ENCODE measurements at regions not wholly inside any gene's neighbourhood (a gene's known extent, or its start where the extent isn't known, plus 50 kb on each side); places are given as distances from the start of the nearest gene placed in this dataset.

DNA sequence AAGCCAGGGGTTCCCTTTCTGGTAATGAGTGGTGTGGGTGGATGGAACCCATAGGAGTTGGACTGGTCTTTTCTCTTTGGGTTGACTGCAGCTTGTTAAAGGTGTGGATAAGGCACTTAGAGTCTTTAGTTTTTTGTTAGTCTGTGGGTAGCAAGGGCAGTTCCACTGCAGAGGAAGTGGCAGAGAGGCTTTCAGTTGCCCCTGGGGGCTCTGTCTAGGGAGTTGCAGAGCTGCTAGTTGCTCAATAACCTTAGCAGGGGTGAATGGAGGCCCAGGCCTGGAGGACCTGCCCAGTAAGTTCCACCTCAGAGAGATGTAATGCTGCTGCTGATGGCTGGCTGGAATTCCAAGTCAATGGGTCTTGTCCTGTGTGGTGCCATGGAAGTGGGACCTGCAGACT lies 282.6 kb upstream of the NDST4 start:
- no peak for DNase-seq (ENCODE audit: low spot score)
- ATAC-seq = no peak
- in situ Hi-C loops (cut with HindIII; ENCODE audit: extremely low pct_ligation_motif_present, low pct_unique_long_range_greater_than_20kb) = no loop called here
- Histone ChIP-seq H3K4me3 (replicated peaks in 1 of 3; ENCODE audit: insufficient read depth in 1 of 3, low read depth in 2 of 3, low read length in 3 of 3) (no peak overlapping the region), H3K4me1 (ENCODE audit: insufficient read depth, low read length) (no peaks in the 10 kb centered on the region), H2AFZ (ENCODE audit: low read length) (no peak overlapping the region), H3K36me3 (replicated peaks in 1 of 2; ENCODE audit: control insufficient read depth in 1 of 2, insufficient read depth in 2 of 2, low read length in 2 of 2) (no peaks in the 10 kb centered on the region), H3K79me2 (ENCODE audit: insufficient read depth, low read length) (no peaks in the 10 kb centered on the region), H4K20me1 (ENCODE audit: insufficient read depth, low read length) (no peaks in the 10 kb centered on the region), H3K27ac (ENCODE audit: extremely low read length, insufficient read depth, low read length) (no peak overlapping the region), H3K27me3 (ENCODE audit: control insufficient read depth in 1 of 2, insufficient read depth in 2 of 2, low read length in 2 of 2) (no peaks in the 10 kb centered on the region), H3K9ac (ENCODE audit: insufficient read depth, low read depth, low read length) (no peak overlapping the region), H3K9me3 (ENCODE audit: low read length) (no peaks in the 10 kb centered on the region; the same call in none of the 2 replicates), H3K4me2 (ENCODE audit: low read depth, low read length) (no peak overlapping the region)
- ChIA-PET CTCF (ENCODE audit: low intra/inter-chr PET ratio, low total read pairs) (no interaction called here), POLR2A (no interaction called here)
- no TSS peak for BruUV-seq (replicated peaks)
- no peak for FAIRE-seq
- intact Hi-C loops (cut with micrococcal nuclease; ENCODE audit: unreplicated experiment) = no loop called here
- TF ChIP-seq, protein P1, sequence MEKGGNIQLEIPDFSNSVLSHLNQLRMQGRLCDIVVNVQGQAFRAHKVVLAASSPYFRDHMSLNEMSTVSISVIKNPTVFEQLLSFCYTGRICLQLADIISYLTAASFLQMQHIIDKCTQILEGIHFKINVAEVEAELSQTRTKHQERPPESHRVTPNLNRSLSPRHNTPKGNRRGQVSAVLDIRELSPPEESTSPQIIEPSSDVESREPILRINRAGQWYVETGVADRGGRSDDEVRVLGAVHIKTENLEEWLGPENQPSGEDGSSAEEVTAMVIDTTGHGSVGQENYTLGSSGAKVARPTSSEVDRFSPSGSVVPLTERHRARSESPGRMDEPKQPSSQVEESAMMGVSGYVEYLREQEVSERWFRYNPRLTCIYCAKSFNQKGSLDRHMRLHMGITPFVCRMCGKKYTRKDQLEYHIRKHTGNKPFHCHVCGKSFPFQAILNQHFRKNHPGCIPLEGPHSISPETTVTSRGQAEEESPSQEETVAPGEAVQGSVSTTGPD (CRISPR knock-in tag; IDR thresholded peaks at IDR 0.05) = no peak
- no peak for TF ChIP-seq ZNF160 (CRISPR knock-in tag; IDR thresholded peaks at IDR 0.05)
- TF ChIP-seq ZNF564 (CRISPR knock-in tag; IDR thresholded peaks at IDR 0.05) = no peak
- TF ChIP-seq NFE2 (CRISPR knock-in tag; IDR thresholded peaks at IDR 0.05) = no peak
- TF ChIP-seq, protein P2, sequence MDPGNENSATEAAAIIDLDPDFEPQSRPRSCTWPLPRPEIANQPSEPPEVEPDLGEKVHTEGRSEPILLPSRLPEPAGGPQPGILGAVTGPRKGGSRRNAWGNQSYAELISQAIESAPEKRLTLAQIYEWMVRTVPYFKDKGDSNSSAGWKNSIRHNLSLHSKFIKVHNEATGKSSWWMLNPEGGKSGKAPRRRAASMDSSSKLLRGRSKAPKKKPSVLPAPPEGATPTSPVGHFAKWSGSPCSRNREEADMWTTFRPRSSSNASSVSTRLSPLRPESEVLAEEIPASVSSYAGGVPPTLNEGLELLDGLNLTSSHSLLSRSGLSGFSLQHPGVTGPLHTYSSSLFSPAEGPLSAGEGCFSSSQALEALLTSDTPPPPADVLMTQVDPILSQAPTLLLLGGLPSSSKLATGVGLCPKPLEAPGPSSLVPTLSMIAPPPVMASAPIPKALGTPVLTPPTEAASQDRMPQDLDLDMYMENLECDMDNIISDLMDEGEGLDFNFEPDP (CRISPR knock-in tag; conservative IDR thresholded peaks at IDR 0.05) = no peak
- no peak for TF ChIP-seq ZNF224 (CRISPR knock-in tag; IDR thresholded peaks at IDR 0.05)
- TF ChIP-seq, protein P3, sequence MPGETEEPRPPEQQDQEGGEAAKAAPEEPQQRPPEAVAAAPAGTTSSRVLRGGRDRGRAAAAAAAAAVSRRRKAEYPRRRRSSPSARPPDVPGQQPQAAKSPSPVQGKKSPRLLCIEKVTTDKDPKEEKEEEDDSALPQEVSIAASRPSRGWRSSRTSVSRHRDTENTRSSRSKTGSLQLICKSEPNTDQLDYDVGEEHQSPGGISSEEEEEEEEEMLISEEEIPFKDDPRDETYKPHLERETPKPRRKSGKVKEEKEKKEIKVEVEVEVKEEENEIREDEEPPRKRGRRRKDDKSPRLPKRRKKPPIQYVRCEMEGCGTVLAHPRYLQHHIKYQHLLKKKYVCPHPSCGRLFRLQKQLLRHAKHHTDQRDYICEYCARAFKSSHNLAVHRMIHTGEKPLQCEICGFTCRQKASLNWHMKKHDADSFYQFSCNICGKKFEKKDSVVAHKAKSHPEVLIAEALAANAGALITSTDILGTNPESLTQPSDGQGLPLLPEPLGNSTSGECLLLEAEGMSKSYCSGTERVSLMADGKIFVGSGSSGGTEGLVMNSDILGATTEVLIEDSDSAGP (CRISPR knock-in tag; IDR thresholded peaks at IDR 0.05; ENCODE audit: borderline replicate concordance) = no peak
- TF ChIP-seq TOE1 (CRISPR knock-in tag; IDR thresholded peaks at IDR 0.05) = no peak
- no peak for TF ChIP-seq ZNF331 (CRISPR knock-in tag; IDR thresholded peaks at IDR 0.05)
- TF ChIP-seq RAD21 (CRISPR knock-in tag; IDR thresholded peaks at IDR 0.05) = no peak
- no peak for TF ChIP-seq CHCHD3 (CRISPR knock-in tag; IDR thresholded peaks at IDR 0.05)
- no peak for TF ChIP-seq ZKSCAN8 (CRISPR knock-in tag; IDR thresholded peaks at IDR 0.05; ENCODE audit: borderline replicate concordance)
- TF ChIP-seq, protein P4, sequence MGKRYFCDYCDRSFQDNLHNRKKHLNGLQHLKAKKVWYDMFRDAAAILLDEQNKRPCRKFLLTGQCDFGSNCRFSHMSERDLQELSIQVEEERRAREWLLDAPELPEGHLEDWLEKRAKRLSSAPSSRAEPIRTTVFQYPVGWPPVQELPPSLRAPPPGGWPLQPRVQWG (CRISPR knock-in tag; IDR thresholded peaks at IDR 0.05; ENCODE audit: borderline replicate concordance, low read depth) = no peak
- TF ChIP-seq HNF4A (CRISPR knock-in tag; IDR thresholded peaks at IDR 0.05) = no peak
- no peak for TF ChIP-seq NCOA1 (CRISPR knock-in tag; IDR thresholded peaks at IDR 0.05)
- TF ChIP-seq ZNF292 (CRISPR knock-in tag; IDR thresholded peaks at IDR 0.05; ENCODE audit: borderline replicate concordance, low read depth) = no peak

All from HepG2 (cell line).